GM12891 (cell line): ENCODE measurements at regions not wholly inside any gene's neighbourhood (a gene's known extent, or its start where the extent isn't known, plus 50 kb on each side); places are given as distances from the start of the nearest gene placed in this dataset.

Source experiments
- DNase-seq: peaks from one replicate; pipeline ENCODE4 v3.0.0; 2011; ENCODE audit warnings: low spot score; ENCODE audit not compliant: insufficient read length
- FAIRE-seq: peaks from 2 replicates; lab custom pipeline; 2011; peaks lifted over from hg19 to GRCh38; lab: Jason Lieb, UNC
- PAX5 ChIP-seq: IDR thresholded peaks from 2 replicates; pipeline ENCODE4 v1.6.1; 2011; ENCODE audit warnings: low read length, moderate library complexity, mild to moderate bottlenecking; ENCODE audit not compliant: insufficient read depth, severe bottlenecking
- POLR2A ChIP-seq: IDR thresholded peaks from 2 replicates; pipeline ENCODE4 v1.6.1; 2011; ENCODE audit warnings: low read depth, low read length, control low read depth
- POLR2AphosphoS5 ChIP-seq: IDR thresholded peaks from 2 replicates; pipeline ENCODE4 v1.6.1; 2011; ENCODE audit warnings: low read depth, low read length, control low read depth
- POU2F2 ChIP-seq: IDR thresholded peaks from 2 replicates; pipeline ENCODE4 v1.6.1; 2011; ENCODE audit warnings: low read depth, mild to moderate bottlenecking, control low read depth, low read length, moderate library complexity
- SPI1 ChIP-seq: IDR thresholded peaks from 2 replicates; pipeline ENCODE4 v1.6.1; 2011; ENCODE audit warnings: low read depth, low read length, control low read depth
- TAF1 ChIP-seq: IDR thresholded peaks from 2 replicates; pipeline ENCODE4 v1.6.1; 2011; ENCODE audit warnings: low read depth, low read length, control low read depth

GRCh38 chr4:27176881-27177280 lies 316.2 kb downstream of the STIM2 start:
- FAIRE-seq = no peak
- no peak for DNase-seq
- no peak for TF ChIP-seq POLR2A
- no peak for TF ChIP-seq PAX5
- TF ChIP-seq TAF1 = no peak
- no peak for TF ChIP-seq SPI1
- TF ChIP-seq POU2F2 = no peak
- TF ChIP-seq POLR2AphosphoS5 = no peak

GRCh38 chr4:27178061-27178460 lies 317.4 kb downstream of the STIM2 start:
- DNase-seq (no peak), FAIRE-seq (no peak)
- TF ChIP-seq POLR2AphosphoS5 (no peak), TAF1 (no peak), POLR2A (no peak), PAX5 (no peak), SPI1 (no peak), POU2F2 (no peak)

GRCh38 chr4:27181693-27182092 lies 321.1 kb downstream of the STIM2 start:
- DNase-seq (no peak), FAIRE-seq (no peak)
- TF ChIP-seq PAX5 (no peak), POU2F2 (no peak), POLR2AphosphoS5 (no peak), TAF1 (no peak), POLR2A (no peak), SPI1 (no peak)

- DNase-seq (no peak), FAIRE-seq (no peak)
- no peak for TF ChIP-seq POU2F2
- TF ChIP-seq POLR2A = no peak
- TF ChIP-seq SPI1 = no peak
- no peak for TF ChIP-seq POLR2AphosphoS5
- no peak for TF ChIP-seq PAX5
- TF ChIP-seq TAF1 = no peak
Measured at GRCh38 chr4:27182211-27182610, 321.6 kb downstream of the STIM2 start.

GRCh38 chr4:27184508-27185155 lies 324.0 kb downstream of the STIM2 start:
- DNase-seq (no peak), FAIRE-seq (no peak)
- no peak for TF ChIP-seq SPI1
- TF ChIP-seq POU2F2 = no peak
- no peak for TF ChIP-seq POLR2A
- no peak for TF ChIP-seq PAX5
- no peak for TF ChIP-seq TAF1
- no peak for TF ChIP-seq POLR2AphosphoS5

- FAIRE-seq (no peak), DNase-seq (no peak)
- TF ChIP-seq PAX5 (no peak), TAF1 (no peak), POLR2A (no peak), POLR2AphosphoS5 (no peak), SPI1 (no peak), POU2F2 (no peak)
Measured at GRCh38 chr4:27186710-27187109, 326.1 kb downstream of the STIM2 start.

- TF ChIP-seq POU2F2 = no peak
- TF ChIP-seq POLR2AphosphoS5 = no peak
- no peak for TF ChIP-seq SPI1
- TF ChIP-seq TAF1 = no peak
- TF ChIP-seq POLR2A = no peak
- TF ChIP-seq PAX5 = no peak
Measured at GRCh38 chr4:27187786-27188185, 327.1 kb downstream of the STIM2 start.

GRCh38 chr4:27189683-27190082 lies 329.0 kb downstream of the STIM2 start:
- no peak for FAIRE-seq
- TF ChIP-seq POU2F2 = no peak

More at GRCh38 chr4:27187786-27188185, 327.1 kb downstream of the STIM2 start:
- FAIRE-seq (no peak), DNase-seq (no peak)

GRCh38 chr4:27191592-27191991 lies 331.0 kb downstream of the STIM2 start:
- no peak for TF ChIP-seq POLR2AphosphoS5
- TF ChIP-seq TAF1 = no peak
- TF ChIP-seq POLR2A = no peak
- TF ChIP-seq SPI1 = no peak
- no peak for TF ChIP-seq PAX5
- no peak for TF ChIP-seq POU2F2
- FAIRE-seq (no peak), DNase-seq (no peak)

More at GRCh38 chr4:27189683-27190082, 329.0 kb downstream of the STIM2 start:
- no peak for DNase-seq

- FAIRE-seq = no peak
- TF ChIP-seq PAX5 (no peak), POLR2AphosphoS5 (no peak), SPI1 (no peak), POLR2A (no peak), POU2F2 (no peak), TAF1 (no peak)
Measured at GRCh38 chr4:27194599-27195176, 334.0 kb downstream of the STIM2 start.

More at GRCh38 chr4:27194599-27195176, 334.0 kb downstream of the STIM2 start:
- DNase-seq = no peak
